Panc1 (cell line): ENCODE measurements at regions not wholly inside any gene's neighbourhood (a gene's known extent, or its start where the extent isn't known, plus 50 kb on each side); places are given as distances from the start of the nearest gene placed in this dataset.

ENCODE experiments used
- ATAC-seq: fragments of 200-7000 bp; cut with Tn5 transposase; 2 replicates; pipeline ENCODE4 v1.9.1; 2020; ENCODE audit warnings: mild to moderate bottlenecking, moderate library complexity
- BruUV-seq: library from RNA; stranded (reverse); fragments of 400-500 nt; replicated peaks from 2 replicates; lab custom pipeline; 2021; lab: Mats Ljungman, UMichigan
- CTCF ChIA-PET: fragments of 300-600 bp; sonication (Branson Sonifier 250); formaldehyde crosslinking; loops from one replicate; lab custom pipeline; 2022; ENCODE audit warnings: antibody characterized with exemption; lab: Charles Lee
- POLR2A ChIA-PET: fragments of 300-600 bp; sonication (Branson Sonifier 250); formaldehyde crosslinking; loops from one replicate; lab custom pipeline; 2022; ENCODE audit warnings: antibody characterized with exemption; lab: Charles Lee
- DNase-seq: peaks from one replicate; pipeline ENCODE4 v3.0.0-alpha.2; 2010; ENCODE audit warnings: low read depth, low spot score
- H3K27ac ChIP-seq: 2 replicates; pipeline ENCODE4 v1.5.1; 2011; ENCODE audit warnings: mild to moderate bottlenecking, low read length, inconsistent platforms
- H3K27me3 ChIP-seq: fragments of 200-500 bp; sonication (Bioruptor generic); 2 replicates; pipeline ENCODE4 v1.6.0; 2014; ENCODE audit warnings: low read length, inconsistent platforms; ENCODE audit not compliant: control insufficient read depth, insufficient read depth
- H3K36me3 ChIP-seq: fragments of 200-500 bp; sonication (Bioruptor generic); 2 replicates; pipeline ENCODE4 v1.5.1; 2014; ENCODE audit warnings: inconsistent platforms, mild to moderate bottlenecking, low read length, moderate library complexity; ENCODE audit not compliant: control insufficient read depth, insufficient read depth
- H3K4me1 ChIP-seq: 2 replicates; pipeline ENCODE4 v1.5.1; 2011; ENCODE audit warnings: inconsistent platforms, mild to moderate bottlenecking, low read length, moderate library complexity; ENCODE audit not compliant: control insufficient read depth, insufficient read depth
- H3K4me3 ChIP-seq, 2 experiments: 2 replicates each; pipeline ENCODE4 v1.5.1; 2011 to 2012; ENCODE audit warnings: low read depth in 2 of 2, low read length in 2 of 2, mild to moderate bottlenecking in 2 of 2, inconsistent platforms in 1 of 2, moderate library complexity in 1 of 2
- H3K9me3 ChIP-seq: fragments of 200-500 bp; sonication (Bioruptor generic); 2 replicates; pipeline ENCODE4 v1.5.1; 2014; ENCODE audit warnings: low read depth, mild to moderate bottlenecking, inconsistent platforms, low read length, moderate library complexity; ENCODE audit not compliant: control insufficient read depth, insufficient read depth
- CTCF ChIP-seq: fragments of 450-650 bp; IDR thresholded peaks from 2 replicates; pipeline ENCODE4 v1.5.1; 2017; ENCODE audit warnings: mild to moderate bottlenecking
- POLR2AphosphoS5 ChIP-seq: IDR thresholded peaks from 2 replicates; pipeline ENCODE4 v1.6.1; 2012; ENCODE audit warnings: mild to moderate bottlenecking, low read depth, low read length, moderate library complexity
- SIN3A ChIP-seq: IDR thresholded peaks from 2 replicates; pipeline ENCODE4 v1.6.1; 2012; ENCODE audit warnings: low read depth, mild to moderate bottlenecking, low read length, moderate library complexity, borderline replicate concordance; ENCODE audit not compliant: insufficient read depth
- TCF7L2 ChIP-seq: IDR thresholded peaks from 2 replicates; pipeline ENCODE4 v1.6.1; 2011; ENCODE audit warnings: mild to moderate bottlenecking, low read depth, low read length, inconsistent platforms
- in situ Hi-C: cut with HindIII; loops from 2 replicates; pipeline ENCODE4 v1.10.0; 2016; ENCODE audit warnings: low sequenced_read_pairs, low pct_unique_long_range_greater_than_20kb
- intact Hi-C: fragments of 100-400 bp; cut with micrococcal nuclease; formaldehyde crosslinking; loops from one replicate; pipeline ENCODE4 v1.10.0; 2022; ENCODE audit not compliant: unreplicated experiment
- TF ChIP-seq, protein P1 (sequence below), 2 experiments: IDR thresholded peaks; 2 replicates each; pipeline ENCODE4 v1.6.1; 2011 to 2012; ENCODE audit warnings: low read depth in 2 of 2, control low read depth in 1 of 2, low read length in 1 of 2, mild to moderate bottlenecking in 1 of 2, moderate library complexity in 1 of 2; ENCODE audit not compliant: insufficient read depth in 1 of 2

DNA sequence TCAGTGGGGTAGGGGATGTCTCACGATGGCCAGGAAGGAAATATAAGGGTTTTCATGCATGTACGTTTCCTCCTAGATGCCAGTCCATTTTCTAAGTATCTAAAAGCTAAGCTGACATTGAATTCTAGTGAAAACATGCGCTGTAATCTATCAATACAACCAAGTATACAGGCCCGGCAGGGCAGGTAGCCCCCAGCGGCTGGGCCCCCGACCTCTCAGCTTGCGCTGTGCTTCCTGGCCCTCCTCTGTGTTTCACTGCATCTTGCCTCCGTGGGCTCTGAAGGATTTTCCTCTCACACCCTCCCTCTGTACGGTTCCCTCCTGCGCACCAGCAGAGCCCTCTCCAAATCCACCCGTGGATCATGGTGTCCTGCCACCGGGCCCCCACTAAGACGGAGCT is 524.8 kb downstream of the ZNF516 start:
- intact Hi-C loops (no loop called here), in situ Hi-C loops (no loop called here)
- TF ChIP-seq, protein P1, sequence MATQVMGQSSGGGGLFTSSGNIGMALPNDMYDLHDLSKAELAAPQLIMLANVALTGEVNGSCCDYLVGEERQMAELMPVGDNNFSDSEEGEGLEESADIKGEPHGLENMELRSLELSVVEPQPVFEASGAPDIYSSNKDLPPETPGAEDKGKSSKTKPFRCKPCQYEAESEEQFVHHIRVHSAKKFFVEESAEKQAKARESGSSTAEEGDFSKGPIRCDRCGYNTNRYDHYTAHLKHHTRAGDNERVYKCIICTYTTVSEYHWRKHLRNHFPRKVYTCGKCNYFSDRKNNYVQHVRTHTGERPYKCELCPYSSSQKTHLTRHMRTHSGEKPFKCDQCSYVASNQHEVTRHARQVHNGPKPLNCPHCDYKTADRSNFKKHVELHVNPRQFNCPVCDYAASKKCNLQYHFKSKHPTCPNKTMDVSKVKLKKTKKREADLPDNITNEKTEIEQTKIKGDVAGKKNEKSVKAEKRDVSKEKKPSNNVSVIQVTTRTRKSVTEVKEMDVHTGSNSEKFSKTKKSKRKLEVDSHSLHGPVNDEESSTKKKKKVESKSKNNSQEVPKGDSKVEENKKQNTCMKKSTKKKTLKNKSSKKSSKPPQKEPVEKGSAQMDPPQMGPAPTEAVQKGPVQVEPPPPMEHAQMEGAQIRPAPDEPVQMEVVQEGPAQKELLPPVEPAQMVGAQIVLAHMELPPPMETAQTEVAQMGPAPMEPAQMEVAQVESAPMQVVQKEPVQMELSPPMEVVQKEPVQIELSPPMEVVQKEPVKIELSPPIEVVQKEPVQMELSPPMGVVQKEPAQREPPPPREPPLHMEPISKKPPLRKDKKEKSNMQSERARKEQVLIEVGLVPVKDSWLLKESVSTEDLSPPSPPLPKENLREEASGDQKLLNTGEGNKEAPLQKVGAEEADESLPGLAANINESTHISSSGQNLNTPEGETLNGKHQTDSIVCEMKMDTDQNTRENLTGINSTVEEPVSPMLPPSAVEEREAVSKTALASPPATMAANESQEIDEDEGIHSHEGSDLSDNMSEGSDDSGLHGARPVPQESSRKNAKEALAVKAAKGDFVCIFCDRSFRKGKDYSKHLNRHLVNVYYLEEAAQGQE (IDR thresholded peaks at IDR 0.05; ENCODE audit: insufficient read depth in 1 of 2, low read depth in 2 of 2, low read length in 1 of 2): no peak
- H3K9me3 ChIP-seq: no peaks in the 10 kb centered on the region
- DNase-seq: no peak
- CTCF ChIA-PET: no interaction called here
- no peak for ATAC-seq
- H3K27ac ChIP-seq: no peak overlapping the region
- no peaks in the 10 kb centered on the region for H3K4me1 ChIP-seq
- no TSS peak for BruUV-seq
- POLR2A ChIA-PET: no interaction called here
- no peaks in the 10 kb centered on the region for H3K36me3 ChIP-seq
- no peaks in the 10 kb centered on the region for H3K27me3 ChIP-seq
- H3K4me3 ChIP-seq: no peak overlapping the region

- Histone ChIP-seq H3K36me3 (no peaks in the 10 kb centered on the region), H3K9me3 (no peaks in the 10 kb centered on the region), H3K4me1 (no peaks in the 10 kb centered on the region), H3K27me3 (no peaks in the 10 kb centered on the region), H3K27ac (no peak overlapping the region), H3K4me3 (no peak overlapping the region)
- TF ChIP-seq CTCF (no peak), SIN3A (no peak), POLR2AphosphoS5 (no peak), TCF7L2 (no peak)
- TF ChIP-seq, protein P1 (IDR thresholded peaks at IDR 0.05; ENCODE audit: insufficient read depth in 1 of 2, low read depth in 2 of 2, low read length in 1 of 2): no peak
- ATAC-seq: no peak
- DNase-seq: no peak
- POLR2A ChIA-PET: no interaction called here
- CTCF ChIA-PET: no interaction called here
- BruUV-seq: no TSS peak
- intact Hi-C loops (no loop called here), in situ Hi-C loops (no loop called here)
These were observed 528.6 kb downstream of the ZNF516 start for GRCh38 chr18:75966431-75966830.
